ENCODE measurements at regions not wholly inside any gene's neighbourhood (a gene's known extent, or its start where the extent isn't known, plus 50 kb on each side); places are given as distances from the start of the nearest gene placed in this dataset.

DNA sequence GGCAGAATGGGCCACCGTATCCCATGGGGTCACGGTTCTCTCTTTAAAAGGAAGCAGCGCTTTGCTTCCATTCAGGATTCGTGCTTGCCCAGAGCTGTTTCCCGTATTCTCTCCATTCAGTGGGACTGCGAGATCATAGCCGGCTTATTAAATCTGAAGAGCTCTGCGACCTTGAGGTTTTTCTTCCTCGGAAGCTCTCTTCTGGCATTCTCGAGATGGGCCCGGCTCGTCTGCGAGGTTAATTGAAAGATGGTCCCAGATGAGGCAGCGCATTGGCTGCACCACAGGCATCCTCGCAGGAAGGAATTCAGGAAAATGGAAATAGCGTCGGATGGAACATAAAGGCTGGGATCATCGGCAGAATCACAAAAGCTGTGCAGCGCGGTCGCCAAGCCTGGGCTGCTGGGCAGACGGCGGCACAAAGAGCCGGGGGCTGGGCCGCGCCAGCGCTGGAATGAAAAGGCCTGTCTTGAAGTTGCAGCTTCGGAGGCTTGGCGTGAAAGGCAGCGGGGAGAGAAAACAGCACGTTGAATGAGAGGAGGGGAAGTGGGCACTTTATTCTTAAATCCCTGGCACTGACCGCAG is 236.2 kb downstream of the IRX2 start:
- no peak overlapping the region for H3K4me3 ChIP-seq (ENCODE audit: low read length)
- H3K9me3 ChIP-seq (ENCODE audit: control insufficient read depth, low read length): no peaks in the 10 kb centered on the region
- no peak overlapping the region for H3K9ac ChIP-seq (ENCODE audit: low read length)
- no peaks in the 10 kb centered on the region for H3K27me3 ChIP-seq (ENCODE audit: control insufficient read depth, insufficient read depth, low read length)
- no peaks in the 10 kb centered on the region for H3K4me1 ChIP-seq (ENCODE audit: control insufficient read depth, insufficient read depth, low read length)
- no peaks in the 10 kb centered on the region for H3K36me3 ChIP-seq (ENCODE audit: control insufficient read depth, insufficient read depth, low read length)

DNA sequence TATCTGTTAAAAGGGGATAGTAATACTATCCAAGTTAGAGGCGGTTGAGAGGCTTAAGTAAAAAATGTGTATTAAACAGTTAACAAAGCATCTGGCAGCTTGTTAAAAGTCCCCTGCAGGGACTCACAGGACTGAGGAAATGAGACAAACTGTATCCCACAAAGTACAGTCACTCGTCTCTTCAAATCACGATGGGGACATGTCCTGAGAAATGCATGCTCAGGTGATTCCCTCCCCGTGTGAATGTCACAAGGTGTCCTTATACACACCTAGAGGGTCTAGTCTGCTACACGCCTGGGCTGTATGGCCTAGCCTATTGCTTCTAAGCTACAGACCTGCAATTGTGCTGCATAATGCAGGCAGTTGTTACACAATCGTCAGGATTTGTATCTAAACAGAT is 237.0 kb downstream of the IRX2 start:
- no peaks in the 10 kb centered on the region for H3K9me3 ChIP-seq (ENCODE audit: control insufficient read depth, low read length)
- H3K36me3 ChIP-seq (ENCODE audit: control insufficient read depth, insufficient read depth, low read length): no peaks in the 10 kb centered on the region
- no peaks in the 10 kb centered on the region for H3K27me3 ChIP-seq (ENCODE audit: control insufficient read depth, insufficient read depth, low read length)
- no peaks in the 10 kb centered on the region for H3K4me1 ChIP-seq (ENCODE audit: control insufficient read depth, insufficient read depth, low read length)
- no peak overlapping the region for H3K9ac ChIP-seq (ENCODE audit: low read length)
- H3K4me3 ChIP-seq (ENCODE audit: low read length): no peak overlapping the region

DNA sequence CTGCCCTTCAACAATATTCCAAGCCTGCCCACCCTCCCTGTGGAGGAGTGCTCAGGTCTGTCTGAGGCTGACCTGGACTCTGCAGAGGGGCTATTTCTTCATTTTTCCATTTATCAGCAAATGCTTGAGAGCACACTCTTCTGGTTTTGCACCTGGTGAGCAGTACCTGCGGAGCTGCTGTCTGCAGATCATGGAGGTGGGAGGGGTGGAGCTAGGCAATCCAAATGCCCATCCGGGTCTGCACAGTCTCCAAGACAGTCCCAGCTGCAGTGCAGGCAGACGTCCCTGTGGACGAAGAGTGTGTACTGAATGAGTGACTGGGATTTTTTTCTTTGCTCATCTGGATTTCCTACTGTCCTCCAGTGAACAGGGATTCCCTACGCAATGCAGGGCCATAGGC is 239.8 kb downstream of the IRX2 start:
- Histone ChIP-seq H3K9ac (ENCODE audit: low read length) (no peak overlapping the region), H3K36me3 (ENCODE audit: control insufficient read depth, insufficient read depth, low read length) (no peaks in the 10 kb centered on the region), H3K4me3 (ENCODE audit: low read length) (no peak overlapping the region), H3K4me1 (ENCODE audit: control insufficient read depth, insufficient read depth, low read length) (no peaks in the 10 kb centered on the region), H3K27me3 (ENCODE audit: control insufficient read depth, insufficient read depth, low read length) (no peaks in the 10 kb centered on the region), H3K9me3 (ENCODE audit: control insufficient read depth, low read length) (no peaks in the 10 kb centered on the region)

DNA sequence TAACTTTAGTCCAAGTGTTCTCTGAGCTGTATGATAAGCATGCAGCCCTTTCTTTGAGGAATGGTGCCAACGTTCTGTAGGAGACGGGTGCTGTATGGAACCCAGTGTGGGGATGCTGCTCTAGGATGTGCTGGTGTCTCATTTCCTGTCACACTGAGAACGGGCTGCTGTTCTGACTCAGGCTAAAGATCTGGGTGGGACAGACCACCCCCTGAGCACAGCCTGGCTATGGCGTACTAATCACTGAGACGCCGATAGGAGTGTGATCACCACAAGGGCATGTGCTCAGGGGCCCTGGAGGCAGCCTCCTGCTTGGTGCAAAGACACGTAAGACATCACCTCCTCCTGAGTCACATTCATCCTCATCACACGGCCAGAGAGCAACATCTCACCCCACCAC is 240.4 kb downstream of the IRX2 start:
- Histone ChIP-seq H3K9me3 (ENCODE audit: control insufficient read depth, low read length) (no peaks in the 10 kb centered on the region), H3K4me1 (ENCODE audit: control insufficient read depth, insufficient read depth, low read length) (no peaks in the 10 kb centered on the region), H3K27me3 (ENCODE audit: control insufficient read depth, insufficient read depth, low read length) (no peaks in the 10 kb centered on the region), H3K9ac (ENCODE audit: low read length) (no peak overlapping the region), H3K36me3 (ENCODE audit: control insufficient read depth, insufficient read depth, low read length) (no peaks in the 10 kb centered on the region), H3K4me3 (ENCODE audit: low read length) (no peak overlapping the region)

DNA sequence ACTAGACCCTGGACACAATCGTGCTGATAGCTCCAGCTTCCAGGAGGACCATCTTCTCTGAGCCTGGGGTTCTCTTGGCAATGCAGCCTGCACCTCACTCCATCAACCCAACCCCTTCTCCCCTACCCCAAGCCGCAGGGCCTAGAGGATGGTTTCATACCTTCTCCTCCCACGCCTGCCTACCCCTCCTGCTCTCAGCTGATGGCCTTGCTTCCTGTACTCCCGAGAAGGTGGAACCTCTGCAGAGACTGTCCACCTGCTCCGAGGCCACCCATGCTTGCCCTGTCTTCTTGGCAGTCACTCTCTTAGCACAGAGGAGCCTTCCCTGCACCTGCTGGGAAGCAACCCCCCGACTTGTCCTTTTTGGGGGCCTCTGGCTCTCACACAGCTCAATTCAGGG is 241.9 kb downstream of the IRX2 start:
- Histone ChIP-seq H3K36me3 (ENCODE audit: control insufficient read depth, insufficient read depth, low read length) (no peaks in the 10 kb centered on the region), H3K9me3 (ENCODE audit: control insufficient read depth, low read length) (no peaks in the 10 kb centered on the region), H3K27me3 (ENCODE audit: control insufficient read depth, insufficient read depth, low read length) (no peaks in the 10 kb centered on the region), H3K4me3 (ENCODE audit: low read length) (no peak overlapping the region), H3K4me1 (ENCODE audit: control insufficient read depth, insufficient read depth, low read length) (no peaks in the 10 kb centered on the region), H3K9ac (ENCODE audit: low read length) (no peak overlapping the region)

DNA sequence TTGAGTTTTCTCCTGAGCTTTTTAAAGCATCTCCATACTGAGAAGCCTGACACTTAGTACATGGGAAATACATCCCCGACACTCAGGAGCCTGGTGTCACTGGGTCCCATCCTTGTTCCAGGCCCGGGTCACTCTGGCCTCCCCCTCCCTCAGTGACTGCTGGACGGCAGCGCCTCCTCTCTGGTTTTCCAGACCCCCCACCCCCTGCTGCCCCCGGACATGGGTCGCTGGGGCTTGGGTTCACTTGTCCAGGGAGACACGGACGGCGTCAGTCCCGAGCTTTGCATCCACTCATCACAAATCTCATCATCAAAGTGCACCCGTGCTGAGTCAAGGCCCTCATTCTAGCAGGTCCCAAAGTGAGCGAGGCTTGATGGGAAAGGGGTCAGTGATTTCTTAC is 243.0 kb downstream of the IRX2 start:
- Histone ChIP-seq H3K4me3 (ENCODE audit: low read length) (no peak overlapping the region), H3K36me3 (ENCODE audit: control insufficient read depth, insufficient read depth, low read length) (no peaks in the 10 kb centered on the region), H3K4me1 (ENCODE audit: control insufficient read depth, insufficient read depth, low read length) (no peaks in the 10 kb centered on the region), H3K9ac (ENCODE audit: low read length) (no peak overlapping the region), H3K9me3 (ENCODE audit: control insufficient read depth, low read length) (no peaks in the 10 kb centered on the region), H3K27me3 (ENCODE audit: control insufficient read depth, insufficient read depth, low read length) (no peaks in the 10 kb centered on the region)

DNA sequence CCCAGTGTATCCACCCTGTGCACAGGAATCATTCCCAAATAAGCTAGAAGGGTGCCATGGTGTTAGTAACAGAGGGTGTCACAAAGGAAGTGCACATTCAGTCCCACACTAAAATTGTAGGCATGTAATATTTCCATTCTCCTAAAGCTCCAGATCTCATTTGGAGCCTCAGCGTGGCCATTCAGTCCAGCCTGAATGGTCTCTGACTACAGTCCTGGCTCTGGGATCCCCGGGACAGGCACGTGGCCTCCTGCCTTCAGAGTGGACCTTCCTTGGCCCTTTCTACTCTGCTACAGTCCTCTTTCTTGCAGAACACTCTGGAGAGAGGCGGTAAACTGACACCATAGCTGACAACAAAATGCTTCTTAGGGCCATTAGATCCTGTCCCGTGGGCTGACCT is 243.9 kb downstream of the IRX2 start:
- H3K4me3 ChIP-seq (ENCODE audit: low read length): no peak overlapping the region
- H3K27me3 ChIP-seq (ENCODE audit: control insufficient read depth, insufficient read depth, low read length): no peaks in the 10 kb centered on the region
- no peak overlapping the region for H3K9ac ChIP-seq (ENCODE audit: low read length)
- H3K36me3 ChIP-seq (ENCODE audit: control insufficient read depth, insufficient read depth, low read length): no peaks in the 10 kb centered on the region
- no peaks in the 10 kb centered on the region for H3K9me3 ChIP-seq (ENCODE audit: control insufficient read depth, low read length)
- no peaks in the 10 kb centered on the region for H3K4me1 ChIP-seq (ENCODE audit: control insufficient read depth, insufficient read depth, low read length)

DNA sequence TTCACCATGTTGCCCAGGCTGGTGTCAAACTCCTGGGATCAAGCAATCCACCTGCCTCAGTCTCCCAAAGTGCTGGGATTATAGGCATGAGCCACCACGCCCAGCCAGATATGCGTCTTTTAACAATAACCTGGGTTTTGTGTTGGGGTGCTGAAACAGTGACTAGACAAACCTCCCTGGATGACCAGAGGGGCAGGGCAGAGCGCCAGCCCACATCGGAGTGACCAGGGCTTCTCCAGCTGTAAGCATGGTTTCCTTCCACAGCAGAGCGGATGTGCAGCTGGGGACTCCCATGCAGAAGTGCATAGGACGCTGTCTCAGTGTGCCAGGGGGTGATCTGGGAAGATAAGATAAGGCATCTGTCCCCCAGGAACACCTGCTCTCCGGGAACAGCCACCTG is 244.9 kb downstream of the IRX2 start:
- Histone ChIP-seq H3K27me3 (ENCODE audit: control insufficient read depth, insufficient read depth, low read length) (no peaks in the 10 kb centered on the region), H3K36me3 (ENCODE audit: control insufficient read depth, insufficient read depth, low read length) (no peaks in the 10 kb centered on the region), H3K4me3 (ENCODE audit: low read length) (no peak overlapping the region), H3K9me3 (ENCODE audit: control insufficient read depth, low read length) (no peaks in the 10 kb centered on the region), H3K9ac (ENCODE audit: low read length) (no peak overlapping the region), H3K4me1 (ENCODE audit: control insufficient read depth, insufficient read depth, low read length) (no peaks in the 10 kb centered on the region)

DNA sequence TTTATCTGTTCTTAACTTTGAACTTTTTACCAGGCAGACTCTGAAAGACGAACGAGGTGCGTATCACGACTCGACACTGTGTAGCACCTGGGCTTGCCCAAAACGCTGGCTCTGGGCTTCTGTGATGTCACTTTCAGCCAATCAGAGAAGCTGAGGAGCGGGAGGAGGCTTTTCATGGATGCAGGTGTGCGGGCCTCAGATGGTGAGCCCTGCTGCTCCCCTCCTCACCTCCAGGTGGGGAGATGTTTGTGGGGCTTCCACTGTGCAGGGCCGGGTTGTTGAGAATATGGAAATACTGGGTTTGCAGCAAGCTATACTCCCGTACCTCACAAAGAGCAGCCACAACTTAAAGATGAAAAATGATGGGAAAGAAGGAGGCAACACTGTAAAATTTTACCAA is 246.3 kb downstream of the IRX2 start:
- H3K27me3 ChIP-seq (ENCODE audit: control insufficient read depth, insufficient read depth, low read length): no peaks in the 10 kb centered on the region
- no peaks in the 10 kb centered on the region for H3K9me3 ChIP-seq (ENCODE audit: control insufficient read depth, low read length)
- H3K36me3 ChIP-seq (ENCODE audit: control insufficient read depth, insufficient read depth, low read length): no peaks in the 10 kb centered on the region
- no peak overlapping the region for H3K4me3 ChIP-seq (ENCODE audit: low read length)
- no peaks in the 10 kb centered on the region for H3K4me1 ChIP-seq (ENCODE audit: control insufficient read depth, insufficient read depth, low read length)
- H3K9ac ChIP-seq (ENCODE audit: low read length): no peak overlapping the region

DNA sequence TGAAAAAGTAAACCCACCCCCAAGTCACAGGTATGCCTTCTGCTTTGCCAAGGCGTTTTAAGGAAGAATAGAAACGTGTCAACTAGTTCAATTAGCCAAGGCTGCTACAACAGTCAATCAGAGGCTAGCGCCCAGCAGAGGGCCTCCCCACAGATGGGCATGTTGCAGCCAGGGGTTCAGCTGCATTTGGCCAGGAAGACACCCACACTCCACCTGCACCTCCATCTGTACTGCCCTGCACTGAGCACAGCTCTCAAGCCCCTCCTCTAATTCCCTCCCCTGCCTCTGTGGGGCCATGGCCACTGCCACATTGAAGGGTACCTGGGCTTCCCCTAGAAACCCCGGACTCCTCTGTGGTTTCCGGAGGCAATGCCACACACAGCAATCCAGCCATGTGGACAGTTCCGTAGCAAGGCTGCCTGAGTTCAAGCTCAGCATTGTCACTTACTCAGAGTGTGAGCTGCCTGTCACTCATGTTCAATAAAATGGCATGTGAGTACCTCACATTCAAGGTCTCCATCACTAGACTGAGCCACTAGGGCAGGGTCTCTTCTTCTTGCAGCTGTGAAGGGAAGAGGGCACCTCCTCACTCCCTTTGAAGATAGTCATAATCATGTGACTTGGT is 248.4 kb downstream of the IRX2 start:
- Histone ChIP-seq H3K9ac (ENCODE audit: low read length) (no peak overlapping the region), H3K27me3 (ENCODE audit: control insufficient read depth, insufficient read depth, low read length) (no peaks in the 10 kb centered on the region), H3K36me3 (ENCODE audit: control insufficient read depth, insufficient read depth, low read length) (no peaks in the 10 kb centered on the region), H3K4me1 (ENCODE audit: control insufficient read depth, insufficient read depth, low read length) (no peaks in the 10 kb centered on the region), H3K9me3 (ENCODE audit: control insufficient read depth, low read length) (no peaks in the 10 kb centered on the region), H3K4me3 (ENCODE audit: low read length) (no peak overlapping the region)

DNA sequence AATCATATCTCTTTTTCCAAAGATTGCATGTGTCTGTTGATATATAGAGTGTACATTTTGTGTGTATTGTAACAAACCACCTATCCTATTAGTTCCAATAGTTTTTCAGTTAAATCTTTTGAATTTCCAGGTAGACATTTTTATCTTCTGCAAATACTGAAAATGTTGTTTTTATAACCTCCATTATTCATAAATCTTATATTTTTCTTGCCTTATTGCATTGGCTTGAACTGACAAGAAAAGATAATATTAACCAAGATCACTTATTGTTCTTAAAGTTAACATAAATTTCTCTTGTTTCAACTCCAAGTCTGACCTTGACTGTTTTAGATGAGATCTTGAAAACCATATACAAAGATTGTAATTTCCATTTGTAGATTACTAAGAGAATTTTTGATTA is 251.6 kb downstream of the IRX2 start:
- Histone ChIP-seq H3K4me1 (ENCODE audit: control insufficient read depth, insufficient read depth, low read length) (no peaks in the 10 kb centered on the region), H3K4me3 (ENCODE audit: low read length) (no peak overlapping the region), H3K9ac (ENCODE audit: low read length) (no peak overlapping the region), H3K27me3 (ENCODE audit: control insufficient read depth, insufficient read depth, low read length) (no peaks in the 10 kb centered on the region), H3K9me3 (ENCODE audit: control insufficient read depth, low read length) (no peaks in the 10 kb centered on the region), H3K36me3 (ENCODE audit: control insufficient read depth, insufficient read depth, low read length) (no peaks in the 10 kb centered on the region)

DNA sequence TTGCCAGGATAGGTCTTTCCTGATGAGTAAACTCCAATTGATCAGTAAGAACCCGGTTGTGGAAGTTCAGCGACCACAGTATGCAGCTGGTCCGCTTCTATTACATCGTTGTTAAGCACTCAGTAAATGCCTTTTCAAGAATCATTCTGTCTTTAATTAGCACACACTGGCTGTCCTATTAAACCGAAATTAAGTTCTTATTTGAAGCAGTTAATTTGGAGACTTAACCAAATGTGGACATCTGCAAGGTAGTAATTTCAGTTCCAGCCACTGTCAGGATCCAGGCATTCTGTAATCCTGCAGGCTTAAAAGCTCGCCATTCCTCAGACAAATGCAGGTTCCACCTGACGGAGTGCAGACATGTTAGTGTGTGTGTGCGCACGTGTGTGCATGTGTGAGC is 254.6 kb downstream of the IRX2 start:
- Histone ChIP-seq H3K4me1 (ENCODE audit: control insufficient read depth, insufficient read depth, low read length) (no peaks in the 10 kb centered on the region), H3K27me3 (ENCODE audit: control insufficient read depth, insufficient read depth, low read length) (no peaks in the 10 kb centered on the region), H3K4me3 (ENCODE audit: low read length) (no peak overlapping the region), H3K9me3 (ENCODE audit: control insufficient read depth, low read length) (no peaks in the 10 kb centered on the region), H3K36me3 (ENCODE audit: control insufficient read depth, insufficient read depth, low read length) (no peaks in the 10 kb centered on the region), H3K9ac (ENCODE audit: low read length) (no peak overlapping the region)

DNA sequence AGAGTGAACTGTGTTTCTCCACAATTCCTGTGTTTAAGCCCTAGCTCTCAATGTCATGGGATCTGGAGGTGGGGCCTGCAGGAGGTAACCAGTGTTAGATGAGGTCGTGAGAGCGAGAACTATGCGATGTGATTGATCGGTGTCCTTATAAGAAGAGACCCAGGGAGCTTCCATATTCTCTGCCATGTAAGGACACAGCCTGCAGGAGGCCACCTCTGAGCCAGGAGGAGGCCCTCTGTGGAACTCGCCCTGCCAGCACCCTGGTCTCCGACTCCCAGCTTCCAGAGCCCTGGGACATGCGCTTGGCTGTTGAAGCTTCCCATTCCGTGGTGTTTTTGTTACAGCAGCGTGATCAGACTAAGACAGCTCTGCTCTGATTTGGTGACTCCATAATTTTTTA is 255.4 kb downstream of the IRX2 start:
- H3K9ac ChIP-seq (ENCODE audit: low read length): no peak overlapping the region
- no peaks in the 10 kb centered on the region for H3K36me3 ChIP-seq (ENCODE audit: control insufficient read depth, insufficient read depth, low read length)
- H3K4me3 ChIP-seq (ENCODE audit: low read length): no peak overlapping the region
- H3K27me3 ChIP-seq (ENCODE audit: control insufficient read depth, insufficient read depth, low read length): no peaks in the 10 kb centered on the region
- no peaks in the 10 kb centered on the region for H3K4me1 ChIP-seq (ENCODE audit: control insufficient read depth, insufficient read depth, low read length)
- no peaks in the 10 kb centered on the region for H3K9me3 ChIP-seq (ENCODE audit: control insufficient read depth, low read length)

Data from mucosa of stomach (tissue), 1 donor.